ENCODE measurements at regions not wholly inside any gene's neighbourhood (a gene's known extent, or its start where the extent isn't known, plus 50 kb on each side); places are given as distances from the start of the nearest gene placed in this dataset.
A peak's percentile ranks its signal among the peaks of the same experiment; 100 is the strongest.

DNA sequence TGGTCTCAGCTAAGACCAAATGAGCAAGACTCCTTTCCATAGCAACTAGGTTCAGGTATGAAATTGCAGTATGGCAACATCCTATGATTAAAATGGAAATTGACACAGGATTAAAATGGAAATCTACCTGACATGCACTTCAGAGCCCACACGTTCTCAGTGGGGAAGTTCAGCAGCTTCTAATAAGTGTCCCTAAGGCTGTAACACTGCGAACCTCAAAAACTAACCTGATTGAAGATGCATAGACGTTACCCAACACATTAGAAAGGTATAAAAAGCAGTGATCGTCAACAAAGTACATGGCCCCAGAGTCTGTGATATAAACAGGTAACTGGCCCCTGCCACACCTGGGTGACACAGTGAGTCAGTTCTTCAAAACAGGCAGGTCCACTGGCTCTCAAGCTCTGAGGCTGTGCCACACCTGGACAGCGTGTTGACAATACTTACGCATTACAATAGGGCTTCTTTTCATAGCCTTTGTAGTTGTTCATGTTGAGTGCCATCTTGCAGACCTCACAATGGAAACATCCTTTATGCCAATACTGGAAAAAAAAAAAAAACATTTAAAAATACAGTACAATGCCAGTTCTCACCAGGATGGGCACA lies 274.9 kb upstream of the NEBL start:
- peak; percentile 81 for DNase-seq (ENCODE audit: low spot score)

DNA sequence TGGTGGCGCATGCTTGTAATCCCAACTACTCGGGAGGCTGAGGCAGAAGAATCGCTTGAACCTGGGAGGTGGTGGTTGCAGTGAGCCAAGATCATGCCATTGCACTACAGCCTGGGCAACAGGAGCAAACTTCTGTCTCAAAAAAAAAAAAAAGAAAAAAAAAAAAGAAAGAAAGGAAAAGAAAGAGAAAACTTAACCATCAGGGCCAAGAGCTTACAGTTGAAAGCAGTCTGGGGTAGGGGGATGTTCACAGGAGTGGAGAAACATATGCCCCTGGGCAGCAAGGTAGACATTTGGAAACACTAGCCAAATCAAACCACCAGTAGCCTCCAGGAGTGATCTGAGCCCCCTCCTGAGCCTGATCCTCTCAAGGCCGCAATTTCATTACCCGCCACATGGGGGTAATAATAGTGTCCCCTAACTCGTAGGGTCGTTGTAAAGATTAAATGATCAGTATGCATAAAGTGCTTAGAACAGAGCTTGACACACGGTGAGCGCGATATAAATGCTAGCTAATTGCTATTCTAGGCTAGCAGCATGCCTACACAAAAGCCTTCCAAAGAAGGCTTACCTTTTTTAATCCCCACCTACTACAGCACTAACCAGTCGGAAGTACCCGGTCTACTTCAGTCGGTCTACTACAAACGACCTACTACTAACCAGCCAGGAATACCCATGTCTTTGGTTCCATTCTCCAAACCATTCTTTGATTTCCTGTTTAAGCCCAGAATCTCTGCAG lies 274.3 kb upstream of the NEBL start:
- DNase-seq (ENCODE audit: low spot score) = no peak

DNA sequence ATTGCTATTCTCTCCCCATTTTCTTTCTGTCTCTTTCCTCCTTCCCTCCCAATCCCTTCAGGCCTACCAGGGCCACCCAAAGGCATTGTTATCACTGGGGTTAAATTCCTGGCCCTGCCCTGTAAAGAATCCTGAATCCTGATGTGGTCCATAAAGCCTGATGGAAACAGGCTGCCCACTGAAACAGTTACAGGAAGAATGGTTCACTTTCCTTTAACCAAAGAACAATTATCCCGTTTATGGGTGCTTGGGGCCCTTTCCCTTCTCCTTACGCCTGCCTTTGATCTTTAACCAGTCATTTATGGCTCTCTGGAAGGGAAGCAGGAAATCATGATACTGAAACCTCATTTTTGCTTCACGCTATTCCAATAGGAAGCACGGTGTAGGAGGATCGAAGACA lies 273.1 kb upstream of the NEBL start:
- DNase-seq (ENCODE audit: low spot score) = peak; percentile 92

DNA sequence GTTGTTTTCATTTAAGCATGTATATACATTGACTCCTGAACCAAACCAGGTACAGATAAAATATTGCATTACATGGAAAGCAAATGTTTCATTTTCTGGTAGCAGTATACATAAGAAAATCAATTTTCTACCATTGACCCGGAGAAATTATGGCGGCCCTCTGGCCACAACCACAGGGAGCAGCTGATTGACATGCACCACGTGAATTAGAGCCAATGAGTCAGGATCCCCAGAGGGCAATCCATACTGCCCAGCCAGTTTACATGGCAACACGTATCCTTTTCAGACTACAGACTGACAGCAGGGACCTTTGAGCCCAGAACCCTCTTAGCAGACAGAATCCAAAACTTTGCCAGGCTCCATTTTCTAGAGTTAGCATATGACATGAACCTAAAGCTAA lies 272.2 kb upstream of the NEBL start:
- no peak for DNase-seq (ENCODE audit: low spot score)

DNA sequence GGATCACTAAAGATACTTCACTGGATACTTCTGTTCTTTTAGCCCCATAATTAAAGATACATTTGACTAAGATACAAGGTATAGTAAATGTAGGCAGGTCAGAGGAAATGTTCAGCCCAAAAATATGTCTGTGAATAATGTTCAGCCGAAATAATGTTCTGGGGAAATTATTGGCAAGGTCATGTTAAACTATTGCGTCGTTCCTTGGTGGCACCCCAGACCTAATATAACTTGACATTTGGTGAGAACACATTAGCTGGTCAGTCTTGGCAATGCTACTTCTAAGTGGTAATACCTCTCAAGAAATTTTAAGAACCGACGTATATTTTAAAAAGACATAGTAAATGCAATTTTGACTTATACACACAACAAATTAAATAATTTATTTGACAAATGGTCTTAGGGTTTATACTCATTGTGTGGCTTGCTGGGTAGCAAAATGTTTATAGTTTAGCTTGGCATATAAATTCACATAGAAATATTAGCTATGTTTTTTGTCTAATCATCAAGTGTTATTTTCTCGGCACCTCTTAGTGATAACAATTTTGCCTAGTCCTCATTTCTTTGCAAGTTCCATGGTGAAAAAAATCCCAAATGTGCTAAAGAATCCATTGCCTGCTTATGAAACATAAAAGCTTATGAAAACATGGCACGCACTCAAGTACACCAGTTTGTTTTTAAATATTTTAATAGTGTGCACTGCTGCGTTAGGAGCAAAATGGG lies 270.3 kb upstream of the NEBL start:
- no peak for DNase-seq (ENCODE audit: low spot score)

DNA sequence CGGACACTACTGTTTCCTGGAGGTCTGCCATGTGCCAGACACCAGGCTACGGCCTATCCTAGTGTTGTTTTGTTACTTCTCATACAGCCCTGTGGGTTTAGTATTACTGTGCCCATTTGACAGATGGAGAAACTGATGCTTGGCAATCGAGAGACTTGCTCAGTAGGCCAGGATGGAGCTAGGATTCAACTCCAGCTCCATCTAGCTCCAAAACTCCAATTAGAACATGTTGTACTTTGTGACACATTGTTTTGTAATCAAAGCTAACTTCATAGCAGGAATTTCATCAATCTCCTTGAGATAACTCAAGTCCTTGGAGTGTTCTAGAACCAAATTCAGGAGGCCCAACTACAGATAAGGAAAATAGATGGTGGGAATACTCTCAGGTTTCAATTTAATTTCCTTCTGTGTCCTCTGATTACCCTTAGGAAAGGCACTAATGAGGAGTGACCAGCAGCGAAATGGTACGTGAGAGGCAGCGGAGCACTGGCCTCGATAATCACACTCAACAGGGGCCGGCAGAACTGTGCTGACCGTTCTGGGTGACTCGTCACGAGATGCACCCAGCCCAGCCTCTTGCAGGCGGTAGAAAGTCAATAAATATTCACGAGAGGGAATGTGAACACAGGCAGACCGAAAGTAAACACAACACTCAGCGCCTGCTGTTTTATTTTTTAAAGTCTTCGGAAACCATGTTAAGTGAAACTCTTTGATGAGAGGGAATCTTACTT lies 269.6 kb upstream of the NEBL start:
- DNase-seq (ENCODE audit: low spot score) = no peak

DNA sequence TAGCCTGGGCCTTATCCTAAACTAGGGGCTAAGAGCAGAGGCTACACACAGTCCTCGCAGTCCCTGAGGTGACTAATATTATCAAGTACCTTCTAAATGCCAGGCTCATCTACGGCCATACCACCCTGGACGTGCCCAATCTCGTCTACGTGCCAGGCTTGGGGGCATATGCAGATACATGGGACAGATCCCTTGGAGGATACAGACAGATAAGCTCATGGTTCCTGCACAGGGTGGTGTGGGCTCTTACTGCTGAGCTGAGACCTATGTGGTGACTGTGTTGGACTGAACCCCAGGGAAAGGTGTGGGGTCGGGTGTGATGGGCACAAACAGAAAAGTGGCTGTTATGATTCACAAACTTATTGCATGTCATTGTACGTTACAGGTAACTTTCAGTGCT lies 268.4 kb upstream of the NEBL start:
- DNase-seq (ENCODE audit: low spot score) = no peak

DNA sequence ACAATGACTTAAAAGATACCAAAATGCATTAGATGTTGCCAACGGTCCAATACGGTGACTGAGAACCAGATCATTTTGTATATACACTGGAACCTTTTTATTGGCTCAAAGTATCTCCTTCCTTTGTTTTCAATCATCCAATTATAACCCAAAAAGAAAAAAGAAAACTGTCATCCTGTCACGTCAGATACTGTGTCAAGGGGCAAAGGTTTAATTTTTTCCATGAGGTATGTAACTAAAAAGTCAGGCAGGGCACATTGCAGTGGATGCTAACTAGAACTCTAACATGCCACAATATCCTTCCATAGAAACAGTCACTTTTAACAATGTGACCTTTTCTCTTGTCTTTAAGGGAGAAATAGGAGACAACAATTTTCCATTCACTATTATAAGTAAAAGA lies 267.6 kb upstream of the NEBL start:
- no peak for DNase-seq (ENCODE audit: low spot score)

DNA sequence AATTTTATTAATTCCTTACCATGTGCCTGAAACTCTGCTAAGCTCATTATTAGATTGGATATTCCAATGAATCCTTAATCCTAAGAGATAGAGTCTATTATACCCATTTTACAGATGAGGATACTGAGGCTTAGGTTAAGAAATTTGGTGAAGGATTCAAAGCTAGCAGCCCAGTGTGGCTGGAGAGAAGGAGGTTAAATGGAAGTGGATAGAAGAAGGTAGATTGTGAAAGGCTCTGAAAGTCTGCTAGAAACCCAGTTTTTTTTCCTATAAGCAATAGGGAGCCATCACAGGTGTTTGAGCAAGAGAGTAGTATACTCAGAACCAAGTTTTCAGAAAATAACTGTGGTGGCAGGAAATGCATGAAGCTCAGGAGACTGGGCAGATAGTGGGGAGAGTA lies 265.8 kb upstream of the NEBL start:
- DNase-seq (ENCODE audit: low spot score) = no peak

DNA sequence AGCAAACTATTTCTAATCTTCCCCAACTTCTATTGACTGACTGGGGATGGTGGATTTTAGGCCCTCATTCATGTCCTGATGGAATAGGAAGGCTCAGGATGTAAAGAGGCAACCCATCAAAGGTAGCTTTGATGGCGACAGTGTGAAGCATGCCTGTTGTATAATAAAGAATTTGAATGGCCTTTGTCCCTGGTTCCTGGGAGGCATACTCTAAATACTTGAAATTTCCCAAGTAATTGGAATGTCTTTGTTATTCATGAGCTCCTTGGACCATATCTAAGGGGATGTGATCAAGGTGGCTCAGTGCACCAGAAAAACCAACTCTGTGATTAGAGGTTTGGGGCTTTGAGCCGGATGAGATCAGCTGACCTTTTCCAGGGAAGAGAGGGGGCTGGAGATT lies 264.5 kb upstream of the NEBL start:
- DNase-seq (ENCODE audit: low spot score) = no peak

DNA sequence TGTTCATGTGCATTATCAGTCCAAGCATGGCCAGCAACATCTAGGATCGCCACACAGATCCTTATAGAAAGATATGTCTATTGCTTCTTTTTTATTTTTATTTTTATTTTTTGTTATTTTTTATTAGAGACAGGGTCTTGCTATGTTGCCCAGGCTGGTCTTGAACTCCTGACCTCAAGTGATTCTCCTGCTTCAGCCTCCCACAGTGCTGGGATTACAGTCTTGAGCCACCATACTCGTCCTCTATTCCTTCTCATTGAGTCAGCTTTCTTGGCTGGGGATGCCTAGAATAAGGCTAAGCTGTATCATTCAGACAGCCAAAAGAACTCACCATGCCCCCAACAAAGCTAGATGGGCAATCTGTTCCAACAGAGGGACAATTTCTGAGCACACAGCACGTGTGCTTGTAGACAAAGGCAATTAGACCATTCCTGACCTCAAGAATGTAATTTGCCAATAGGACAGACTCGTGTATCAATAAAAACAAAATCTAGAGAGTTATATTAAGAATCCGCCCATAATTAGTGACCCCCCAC lies 264.0 kb upstream of the NEBL start:
- DNase-seq (ENCODE audit: low spot score) = no peak

DNA sequence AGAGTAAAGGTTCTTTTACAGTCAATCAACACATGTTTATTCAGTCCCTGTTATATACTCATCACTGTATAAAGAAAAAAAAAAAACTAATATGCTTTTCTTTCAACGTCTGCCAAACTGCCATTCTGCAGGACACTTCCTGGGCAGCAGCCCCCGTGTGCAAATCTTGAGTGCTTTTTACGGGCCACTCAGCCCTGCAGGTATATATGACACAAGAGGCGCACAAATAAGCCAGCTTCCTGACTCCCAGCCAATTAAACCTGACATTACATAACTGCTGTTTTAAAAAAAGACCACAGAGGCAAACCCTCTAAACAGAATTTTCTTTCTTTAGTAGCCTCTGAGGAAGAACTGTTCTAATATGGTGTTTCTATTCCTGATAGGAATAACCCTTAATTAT lies 263.0 kb upstream of the NEBL start:
- no peak for DNase-seq (ENCODE audit: low spot score)

DNA sequence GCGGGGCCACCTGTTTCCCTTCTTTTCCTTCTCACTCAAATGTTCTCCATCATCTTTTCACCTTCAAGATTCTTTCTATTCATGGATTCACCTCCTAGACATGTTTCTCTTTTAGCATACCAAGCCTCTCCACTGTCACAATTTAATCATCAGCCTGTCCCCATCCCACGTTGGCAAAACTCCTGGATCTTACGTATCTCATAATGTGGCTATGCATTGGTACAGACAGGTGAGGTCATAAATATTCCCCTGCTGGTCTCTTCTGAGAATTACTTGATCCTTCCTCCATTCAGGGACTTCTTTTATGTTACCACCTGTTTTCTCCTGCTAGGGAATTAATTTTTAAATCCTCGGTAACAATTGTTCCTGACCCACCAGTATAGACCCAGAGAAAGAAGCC lies 262.6 kb upstream of the NEBL start:
- DNase-seq (ENCODE audit: low spot score) = no peak

DNA sequence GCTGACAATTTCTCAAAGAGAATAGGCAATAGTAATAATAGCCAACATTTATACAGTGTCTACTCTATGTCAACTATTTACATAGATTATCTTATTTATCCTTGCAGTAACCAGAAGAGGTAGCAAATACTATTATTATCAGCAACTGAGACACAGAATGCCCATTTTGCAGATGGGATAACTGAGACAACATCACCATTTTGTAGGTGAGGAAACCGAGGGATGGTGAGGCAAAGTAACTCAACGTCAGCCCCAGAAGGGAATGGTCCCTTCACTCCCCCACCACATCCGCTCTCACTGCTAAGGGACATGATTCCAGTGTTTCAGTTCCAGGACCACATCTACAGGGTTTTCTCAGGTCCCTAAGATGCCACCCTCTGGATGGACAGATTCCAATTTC lies 261.2 kb upstream of the NEBL start:
- DNase-seq (ENCODE audit: low spot score) = no peak

DNA sequence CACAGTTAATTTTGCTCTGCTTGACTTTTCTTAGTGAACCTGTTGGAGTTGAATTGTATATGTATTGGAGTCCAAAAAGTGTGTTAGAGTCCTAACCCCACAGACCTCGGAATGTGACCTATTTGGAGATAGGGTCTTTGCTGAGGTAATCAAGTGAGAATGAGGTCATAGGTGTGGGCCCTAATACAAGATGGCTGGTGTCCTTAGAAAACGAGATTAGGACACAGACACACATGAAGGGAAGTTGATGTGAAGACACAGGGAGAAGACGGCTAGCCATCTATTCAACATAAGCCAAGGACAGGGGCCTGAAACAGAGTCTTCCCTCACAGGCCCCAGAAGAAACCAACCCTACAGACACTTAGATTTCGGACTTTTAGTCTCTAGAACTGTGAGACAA lies 260.6 kb upstream of the NEBL start:
- DNase-seq (ENCODE audit: low spot score) = no peak

DNA sequence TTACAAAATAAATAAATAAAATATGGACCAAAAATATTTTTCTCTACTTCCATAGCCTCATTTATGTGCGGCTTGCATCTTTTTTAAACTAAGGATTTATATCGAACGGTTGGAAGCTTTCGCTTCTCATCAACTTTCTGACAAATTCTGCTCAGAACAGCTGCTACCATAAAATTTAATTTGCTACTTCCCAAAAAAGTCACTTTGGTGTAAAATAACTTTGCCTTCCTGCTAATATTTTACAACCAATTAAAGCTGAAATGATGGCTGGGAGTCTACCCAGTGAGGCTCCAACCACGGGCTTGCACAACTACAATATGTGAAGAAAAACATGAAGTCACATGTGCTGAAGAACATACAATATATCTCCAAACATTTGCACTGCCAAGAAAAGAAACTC lies 253.1 kb upstream of the NEBL start:
- no peak for DNase-seq (ENCODE audit: low spot score)

DNA sequence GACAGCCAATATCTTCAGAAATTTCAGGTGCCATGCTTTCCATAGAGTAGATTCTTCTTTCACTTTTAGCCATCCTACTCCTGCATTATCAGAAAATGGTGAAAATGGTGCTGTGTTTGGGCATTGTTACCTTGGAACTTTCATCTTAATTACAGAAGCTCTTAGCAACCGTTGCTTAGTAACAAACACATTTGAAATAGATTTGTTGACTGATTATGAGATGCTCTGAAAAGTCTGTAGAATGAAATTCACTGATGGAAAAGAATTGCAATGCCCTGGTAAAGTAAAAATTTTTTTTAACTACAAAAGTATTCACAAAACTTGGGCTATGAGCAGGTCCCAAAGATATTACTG lies 249.3 kb upstream of the NEBL start:
- DNase-seq (ENCODE audit: low spot score) = no peak

DNA sequence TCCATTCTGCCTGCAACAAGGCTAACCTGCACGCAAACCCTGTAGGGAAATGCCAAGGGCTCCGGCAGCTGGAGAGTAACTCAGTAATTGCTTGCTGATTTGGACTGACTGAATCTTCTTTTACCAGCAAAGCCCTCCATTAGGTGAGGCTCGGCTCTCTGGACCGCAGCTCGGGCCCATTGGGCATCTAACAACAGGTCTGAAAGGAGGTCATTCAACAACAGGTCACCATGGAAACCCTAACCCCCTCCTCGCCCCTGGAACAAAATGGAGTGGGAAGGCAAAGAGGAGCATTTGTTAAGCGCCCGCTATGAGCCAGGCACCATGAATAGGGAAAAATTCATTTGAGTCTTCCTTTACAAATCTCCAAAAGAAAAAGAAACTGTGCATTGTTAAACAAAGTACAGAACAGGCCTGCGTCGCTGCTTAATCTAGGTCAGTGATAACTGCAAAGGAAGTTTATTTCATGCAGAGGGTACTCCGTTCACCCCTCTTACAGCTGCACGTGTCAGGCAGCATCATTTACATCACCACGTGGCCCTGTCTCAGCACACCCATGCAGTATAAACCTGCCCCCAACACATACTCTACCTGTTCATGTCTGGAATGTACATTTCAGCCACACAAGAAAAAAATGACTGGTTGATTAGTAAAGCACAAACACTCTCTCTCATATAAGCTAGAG lies 248.8 kb upstream of the NEBL start:
- no peak for DNase-seq (ENCODE audit: low spot score)

DNA sequence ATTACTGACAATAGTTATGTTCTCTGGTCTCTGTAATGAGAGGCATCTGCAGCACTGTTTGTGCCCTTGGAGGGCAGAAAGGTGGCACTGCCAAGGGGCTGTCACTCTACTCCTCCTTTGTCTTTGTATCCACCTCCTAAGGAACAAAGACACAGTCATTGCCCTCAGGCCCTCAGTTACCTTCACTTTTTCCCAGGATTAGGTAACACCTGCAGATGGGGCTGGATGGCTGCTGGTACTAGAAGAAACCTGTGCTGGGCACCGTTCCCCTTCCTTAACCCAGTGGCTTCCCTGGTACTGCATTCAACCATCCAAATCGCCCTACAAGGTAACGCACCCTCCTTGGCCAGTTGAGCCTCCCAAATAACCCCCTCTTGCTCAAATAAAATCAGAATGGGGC lies 246.9 kb upstream of the NEBL start:
- no peak for DNase-seq (ENCODE audit: low spot score)

DNA sequence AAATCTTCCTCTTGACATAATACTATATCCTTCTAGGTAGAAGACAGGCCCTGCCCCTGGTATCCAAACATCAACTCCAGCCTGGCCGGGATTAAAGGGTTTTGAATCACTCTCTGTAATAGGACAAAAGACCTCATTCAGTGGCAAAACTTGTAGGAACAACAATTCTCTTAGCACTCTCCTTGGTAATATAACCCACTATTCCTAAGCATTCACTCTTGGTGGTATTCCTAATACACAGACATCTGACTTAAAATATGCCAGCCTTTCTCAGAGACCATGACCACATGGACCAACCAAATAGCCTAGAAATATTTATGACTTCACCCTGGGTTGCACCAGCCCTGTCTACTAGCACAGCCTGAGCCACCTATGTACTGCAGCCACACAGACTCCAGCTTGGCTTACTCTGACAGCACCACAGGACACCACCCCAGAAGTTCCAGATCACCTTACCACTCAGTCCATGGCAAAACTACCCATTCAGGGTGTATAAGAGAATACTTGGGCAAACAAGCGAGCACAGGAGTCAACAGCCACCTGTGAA lies 244.9 kb upstream of the NEBL start:
- DNase-seq (ENCODE audit: low spot score) = peak; percentile 9

DNA sequence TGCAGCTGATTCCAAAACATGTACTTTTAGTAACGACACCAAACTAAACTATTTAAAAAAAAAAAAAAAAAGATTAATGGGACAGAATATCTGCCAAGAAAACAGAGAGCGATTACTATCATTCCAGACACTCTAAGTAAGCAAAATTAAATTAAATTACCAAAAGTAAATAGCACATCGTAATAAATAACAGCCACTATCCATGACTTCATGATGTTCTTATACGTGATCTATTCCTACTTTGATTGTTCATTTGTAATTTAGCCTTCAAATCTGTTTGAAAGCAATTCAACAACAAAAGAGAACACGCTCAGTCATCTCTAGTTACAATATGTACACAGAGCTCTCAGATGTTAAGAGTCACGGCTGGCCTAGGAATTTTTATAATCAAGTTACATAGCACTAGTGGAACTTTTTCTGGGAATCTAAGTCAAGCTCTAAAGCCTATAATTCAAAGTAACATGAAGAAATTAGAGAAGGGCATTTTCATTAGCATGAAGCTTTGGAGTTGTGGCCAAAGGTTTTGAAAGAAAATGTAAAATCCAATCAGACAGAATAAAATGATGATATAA lies 241.7 kb upstream of the NEBL start:
- no peak for DNase-seq (ENCODE audit: low spot score)

Data from SW480 (cell line).